ENCODE measurements at regions not wholly inside any gene's neighbourhood (a gene's known extent, or its start where the extent isn't known, plus 50 kb on each side); places are given as distances from the start of the nearest gene placed in this dataset.
A peak's percentile ranks its signal among the peaks of the same experiment; 100 is the strongest.

DNA sequence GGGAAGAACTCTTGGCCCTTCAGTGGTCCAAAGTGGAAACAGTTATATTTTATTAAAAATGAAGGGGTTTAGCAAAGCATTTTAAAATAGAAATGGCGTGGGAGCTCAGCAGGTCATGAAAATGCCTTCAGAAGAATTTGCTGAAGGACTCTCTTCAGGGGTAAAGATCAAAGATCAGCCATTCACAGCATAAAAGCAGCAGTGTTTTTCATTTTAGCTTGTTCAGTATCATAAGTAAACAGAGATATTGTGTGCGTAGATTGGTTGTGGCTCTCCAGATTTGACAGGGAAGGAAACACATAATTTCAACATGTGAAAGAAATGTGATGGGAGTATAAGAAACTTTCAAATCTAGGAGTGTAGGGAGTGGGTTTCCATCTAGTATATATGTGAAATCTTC, 519.2 kb upstream of the MAP3K7 start:
- TF ChIP-seq POLR2A (IDR thresholded peaks at IDR 0.05), result no peak
- TF ChIP-seq, protein P1, sequence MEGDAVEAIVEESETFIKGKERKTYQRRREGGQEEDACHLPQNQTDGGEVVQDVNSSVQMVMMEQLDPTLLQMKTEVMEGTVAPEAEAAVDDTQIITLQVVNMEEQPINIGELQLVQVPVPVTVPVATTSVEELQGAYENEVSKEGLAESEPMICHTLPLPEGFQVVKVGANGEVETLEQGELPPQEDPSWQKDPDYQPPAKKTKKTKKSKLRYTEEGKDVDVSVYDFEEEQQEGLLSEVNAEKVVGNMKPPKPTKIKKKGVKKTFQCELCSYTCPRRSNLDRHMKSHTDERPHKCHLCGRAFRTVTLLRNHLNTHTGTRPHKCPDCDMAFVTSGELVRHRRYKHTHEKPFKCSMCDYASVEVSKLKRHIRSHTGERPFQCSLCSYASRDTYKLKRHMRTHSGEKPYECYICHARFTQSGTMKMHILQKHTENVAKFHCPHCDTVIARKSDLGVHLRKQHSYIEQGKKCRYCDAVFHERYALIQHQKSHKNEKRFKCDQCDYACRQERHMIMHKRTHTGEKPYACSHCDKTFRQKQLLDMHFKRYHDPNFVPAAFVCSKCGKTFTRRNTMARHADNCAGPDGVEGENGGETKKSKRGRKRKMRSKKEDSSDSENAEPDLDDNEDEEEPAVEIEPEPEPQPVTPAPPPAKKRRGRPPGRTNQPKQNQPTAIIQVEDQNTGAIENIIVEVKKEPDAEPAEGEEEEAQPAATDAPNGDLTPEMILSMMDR (IDR thresholded peaks at IDR 0.05), result no peak
- no peaks in the 10 kb centered on the region for H3K27me3 ChIP-seq
- H3K4me3 ChIP-seq (replicated peaks in 1 of 3), result no peak overlapping the region
- intact Hi-C loops (cut with DNase I), result no loop called here
- DNase-seq, result no peak
- H3K27ac ChIP-seq, result no peak overlapping the region
- no peaks in the 10 kb centered on the region for H3K36me3 ChIP-seq
- WGBS, 2 donors, result 35 to 58% methylated on average over 2 of the region's 2 CpGs
- no peaks in the 10 kb centered on the region for H3K9me3 ChIP-seq
- no peaks in the 10 kb centered on the region for H3K4me1 ChIP-seq

DNA sequence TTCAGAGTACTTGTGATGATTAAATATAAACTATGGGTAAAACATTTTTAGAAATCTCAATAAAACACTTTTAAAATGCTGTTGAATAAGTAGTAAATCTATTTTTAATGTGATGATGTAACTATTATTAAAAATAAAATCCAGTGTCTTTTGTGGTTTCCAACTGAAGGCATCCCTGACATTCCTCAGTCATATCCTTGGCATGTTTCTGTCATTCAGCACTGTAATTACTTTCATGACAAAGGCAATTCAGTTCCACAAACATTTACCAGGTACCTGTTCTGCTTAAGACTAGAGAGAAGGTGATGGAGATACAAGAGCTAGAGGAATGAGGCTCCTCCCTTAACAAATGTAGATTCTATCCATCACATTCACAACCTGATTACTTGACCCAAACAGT, 518.7 kb upstream of the MAP3K7 start:
- intact Hi-C loops (cut with DNase I), result no loop called here
- TF ChIP-seq, protein P1 (IDR thresholded peaks at IDR 0.05), result no peak
- no peak for TF ChIP-seq POLR2A (IDR thresholded peaks at IDR 0.05)
- no peak for DNase-seq

DNA sequence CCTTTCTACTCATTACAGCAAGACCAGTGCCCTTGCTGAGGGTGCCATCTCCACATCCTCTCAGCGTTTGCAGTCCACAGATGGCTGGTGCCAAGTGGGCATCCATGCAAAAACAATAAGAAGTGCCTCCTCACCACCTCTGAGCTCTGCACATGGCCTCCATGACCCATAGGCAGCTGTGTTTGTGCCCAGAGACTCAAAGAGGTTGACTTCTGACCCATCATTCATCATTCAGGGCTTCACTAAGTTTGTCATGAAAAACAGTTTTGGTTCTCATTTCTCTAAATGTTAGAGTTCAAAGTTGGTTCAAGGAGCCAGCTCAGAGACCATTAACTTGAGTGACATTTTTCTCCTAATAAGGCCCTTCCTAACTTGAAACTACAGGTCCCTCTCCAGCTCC, 512.6 kb upstream of the MAP3K7 start:
- H3K27me3 ChIP-seq, result no peaks in the 10 kb centered on the region
- intact Hi-C loops (cut with DNase I), result no loop called here
- H3K4me3 ChIP-seq (replicated peaks in 1 of 3), result no peak overlapping the region
- no peak for DNase-seq
- H3K27ac ChIP-seq, result no peak overlapping the region
- H3K36me3 ChIP-seq, result no peaks in the 10 kb centered on the region
- WGBS, 2 donors, result 54 to 81% methylated on average over 1 of the region's 1 CpG
- TF ChIP-seq, protein P1 (IDR thresholded peaks at IDR 0.05), result no peak
- TF ChIP-seq POLR2A (IDR thresholded peaks at IDR 0.05), result no peak
- H3K9me3 ChIP-seq, result no peaks in the 10 kb centered on the region
- H3K4me1 ChIP-seq, result no peaks in the 10 kb centered on the region

More for the DNA sequence above, 518.7 kb upstream of the MAP3K7 start:
- no peak overlapping the region for H3K27ac ChIP-seq
- H3K4me1 ChIP-seq, result no peaks in the 10 kb centered on the region
- H3K36me3 ChIP-seq, result no peaks in the 10 kb centered on the region
- no peaks in the 10 kb centered on the region for H3K9me3 ChIP-seq
- H3K27me3 ChIP-seq, result no peaks in the 10 kb centered on the region
- H3K4me3 ChIP-seq (replicated peaks in 1 of 3), result no peak overlapping the region

DNA sequence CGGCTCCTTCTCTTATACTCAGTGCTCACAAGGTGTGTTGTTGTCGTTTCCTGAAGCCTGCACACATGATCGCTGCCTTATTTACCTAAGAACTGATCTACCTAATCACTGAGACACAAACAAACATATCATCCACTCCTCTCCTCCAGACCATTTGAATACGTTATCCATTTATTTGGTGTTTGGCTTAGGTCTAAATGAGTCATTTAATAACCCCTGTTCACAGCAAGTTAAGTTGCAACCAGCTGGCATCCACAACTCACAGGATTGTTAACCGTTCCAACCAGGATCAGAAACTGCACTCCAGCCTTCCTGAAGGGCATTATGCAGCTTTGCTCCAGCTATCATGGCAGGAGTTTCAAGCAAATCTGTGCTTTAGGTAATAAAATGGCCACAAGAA, 511.1 kb upstream of the MAP3K7 start:
- Histone ChIP-seq H3K36me3 (no peaks in the 10 kb centered on the region), H3K4me1 (no peaks in the 10 kb centered on the region), H3K27ac (no peak overlapping the region), H3K27me3 (no peaks in the 10 kb centered on the region), H3K9me3 (no peaks in the 10 kb centered on the region), H3K4me3 (replicated peaks in 1 of 3) (no peak overlapping the region)
- no peak for DNase-seq
- TF ChIP-seq, protein P1 (IDR thresholded peaks at IDR 0.05), result no peak
- no peak for TF ChIP-seq POLR2A (IDR thresholded peaks at IDR 0.05)
- intact Hi-C loops (cut with DNase I), result no loop called here
- WGBS, 2 donors, result 57 to 63% methylated on average over 5 of the region's 5 CpGs

DNA sequence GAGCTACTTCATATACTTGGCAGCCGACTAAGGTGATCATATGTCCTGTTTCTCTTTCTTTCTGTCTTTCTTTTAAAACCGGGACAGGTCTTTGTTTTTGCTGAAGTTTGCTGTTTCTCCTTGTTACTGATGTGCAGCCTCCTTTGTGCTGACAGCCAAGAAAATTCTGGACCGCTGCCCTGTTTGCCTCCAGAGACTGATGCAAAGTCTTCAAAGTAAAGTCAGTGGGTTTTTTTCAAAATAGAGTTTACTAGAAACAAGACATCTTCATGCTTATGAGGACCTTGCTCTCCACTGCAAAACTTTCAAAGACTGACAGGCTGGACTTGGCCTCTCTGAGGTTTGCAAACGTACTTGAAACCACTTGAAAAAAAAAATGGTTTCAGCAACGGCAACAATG, 510.5 kb upstream of the MAP3K7 start:
- DNase-seq, result peak; percentile 3 to 15
- no peaks in the 10 kb centered on the region for H3K27me3 ChIP-seq
- H3K36me3 ChIP-seq, result no peaks in the 10 kb centered on the region
- TF ChIP-seq, protein P1 (IDR thresholded peaks at IDR 0.05), result no peak
- TF ChIP-seq POLR2A (IDR thresholded peaks at IDR 0.05), result no peak
- no peaks in the 10 kb centered on the region for H3K4me1 ChIP-seq
- no peak overlapping the region for H3K4me3 ChIP-seq (replicated peaks in 1 of 3)
- H3K27ac ChIP-seq, result no peak overlapping the region
- intact Hi-C loops (cut with DNase I), result no loop called here
- no peaks in the 10 kb centered on the region for H3K9me3 ChIP-seq
- 12 to 19% methylated on average over 5 of the region's 5 CpGs for WGBS, 2 donors

Measured in thyroid gland (tissue), 4 donors.